ENCODE measurements at regions not wholly inside any gene's neighbourhood (a gene's known extent, or its start where the extent isn't known, plus 50 kb on each side); places are given as distances from the start of the nearest gene placed in this dataset.

- no peak for TF ChIP-seq CTCF (IDR thresholded peaks at IDR 0.05; ENCODE audit: low read depth, low read length, missing input control)
- no peak for TF ChIP-seq EGR1 (IDR thresholded peaks at IDR 0.05; ENCODE audit: low read depth in 2 of 2)
- no peak for TF ChIP-seq RAD21 (IDR thresholded peaks at IDR 0.05)
- no peak for TF ChIP-seq MAX (IDR thresholded peaks at IDR 0.05)
- TF ChIP-seq TAF1 (conservative IDR thresholded peaks at IDR 0.05), result no peak
- no peak for TF ChIP-seq RXRA (IDR thresholded peaks at IDR 0.05)
- TF ChIP-seq HNF4G (IDR thresholded peaks at IDR 0.05), result no peak
Measured at GRCh38 chrX:38870361-38870895, 69.2 kb downstream of the MID1IP1 start.
